NCI-H774 (cell line): ENCODE measurements at regions not wholly inside any gene's neighbourhood (a gene's known extent, or its start where the extent isn't known, plus 50 kb on each side); places are given as distances from the start of the nearest gene placed in this dataset.
A peak's percentile ranks its signal among the peaks of the same experiment; 100 is the strongest.

ENCODE experiments used
- DNase-seq: peaks from one replicate; lab custom pipeline; 2025; lab: John Stamatoyannopoulos, UW

GRCh38 chr12:84601483-84601882, 311.1 kb downstream of the SLC6A15 start:
- DNase-seq = no peak

- peak; percentile 20 for DNase-seq
Observed at GRCh38 chr12:84599539-84599938, 313.1 kb downstream of the SLC6A15 start.

GRCh38 chr12:84596266-84596665, 316.3 kb downstream of the SLC6A15 start:
- no peak for DNase-seq

- no peak for DNase-seq
Observed at GRCh38 chr12:84594157-84594556, 318.4 kb downstream of the SLC6A15 start.

GRCh38 chr12:84585776-84586395, 326.7 kb downstream of the SLC6A15 start:
- no peak for DNase-seq

- DNase-seq = no peak
Observed at GRCh38 chr12:84572196-84572595, 340.4 kb downstream of the SLC6A15 start.

GRCh38 chr12:84562331-84562730, 350.3 kb downstream of the SLC6A15 start:
- DNase-seq = no peak

GRCh38 chr12:84561351-84561750, 351.2 kb downstream of the SLC6A15 start:
- no peak for DNase-seq

- no peak for DNase-seq
Observed at GRCh38 chr12:84554199-84554723, 358.3 kb downstream of the SLC6A15 start.

- no peak for DNase-seq
Observed at GRCh38 chr12:84553331-84554117, 359.1 kb downstream of the SLC6A15 start.

- no peak for DNase-seq
Observed at GRCh38 chr12:84551373-84551772, 361.2 kb downstream of the SLC6A15 start.

GRCh38 chr12:84550518-84550917, 362.1 kb downstream of the SLC6A15 start:
- no peak for DNase-seq

- DNase-seq = no peak
Observed at GRCh38 chr12:84542289-84542688, 370.3 kb downstream of the SLC6A15 start.

GRCh38 chr12:84537666-84538065, 374.9 kb downstream of the SLC6A15 start:
- no peak for DNase-seq

GRCh38 chr12:84512751-84513150, 399.8 kb downstream of the SLC6A15 start:
- no peak for DNase-seq

GRCh38 chr12:84508851-84509260, 403.7 kb downstream of the SLC6A15 start:
- no peak for DNase-seq

GRCh38 chr12:84507956-84508850, 404.4 kb downstream of the SLC6A15 start:
- no peak for DNase-seq

GRCh38 chr12:84506282-84506681, 406.3 kb downstream of the SLC6A15 start:
- no peak for DNase-seq

GRCh38 chr12:84502907-84503787, 409.5 kb downstream of the SLC6A15 start:
- DNase-seq = peak; percentile 39

- DNase-seq = no peak
Observed at GRCh38 chr12:84502180-84502860, 410.3 kb downstream of the SLC6A15 start.

- DNase-seq = peak; percentile 11
Observed at GRCh38 chr12:84497819-84498218, 414.8 kb downstream of the SLC6A15 start.
